HG02884 (cell line): ENCODE measurements at regions not wholly inside any gene's neighbourhood (a gene's known extent, or its start where the extent isn't known, plus 50 kb on each side); places are given as distances from the start of the nearest gene placed in this dataset.
"Not testable (repeated sequence)": the region's sequence is repeated elsewhere in the genome, so short reads cannot be mapped to it uniquely, and the experiment has no call there.

Experiments used
- ATAC-seq: cut with Tn5 transposase; IDR thresholded peaks from one replicate; pipeline ENCODE4 v1.9.1; 2021; ENCODE audit warnings: mild to moderate bottlenecking, moderate library complexity; ENCODE audit not compliant: unreplicated experiment

DNA sequence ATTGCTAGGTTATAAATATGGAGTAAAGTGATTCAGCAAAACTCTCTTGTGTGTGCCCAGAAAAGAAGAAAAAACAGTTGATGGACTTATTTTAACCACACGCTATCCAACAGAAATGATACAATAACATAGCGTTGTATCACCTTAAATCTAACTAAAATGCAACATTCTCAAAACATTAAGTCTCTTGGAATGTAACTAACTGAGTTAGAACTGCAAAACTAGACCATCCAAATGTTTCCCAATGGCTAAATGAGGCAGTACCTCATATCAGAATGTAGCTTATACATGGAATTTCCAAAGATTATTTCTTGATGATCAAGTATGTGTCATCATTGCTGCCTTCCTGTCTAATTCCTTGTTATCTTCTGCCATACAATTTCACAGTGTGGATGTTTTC lies 187.9 kb downstream of the CNTN3 start:
- ATAC-seq: no peak

DNA sequence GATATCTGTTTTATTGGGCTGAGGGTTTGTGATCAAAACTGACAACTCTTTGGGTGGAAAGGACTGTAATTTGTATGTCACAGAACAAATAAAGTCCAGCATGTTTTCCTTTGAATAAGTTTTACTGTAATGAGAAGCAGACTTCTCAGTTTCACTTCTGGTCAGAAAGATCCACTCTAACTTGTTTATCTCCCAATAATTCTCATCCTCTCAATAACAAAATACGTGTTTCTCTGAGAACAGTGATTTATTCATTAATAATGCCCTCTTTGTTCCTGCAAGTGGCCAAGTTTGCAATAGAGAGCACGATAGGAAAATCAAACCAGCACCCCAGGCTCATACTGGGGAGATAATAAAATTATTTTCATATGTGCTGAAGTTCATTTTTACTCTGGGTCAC lies 190.6 kb downstream of the CNTN3 start:
- no peak for ATAC-seq

DNA sequence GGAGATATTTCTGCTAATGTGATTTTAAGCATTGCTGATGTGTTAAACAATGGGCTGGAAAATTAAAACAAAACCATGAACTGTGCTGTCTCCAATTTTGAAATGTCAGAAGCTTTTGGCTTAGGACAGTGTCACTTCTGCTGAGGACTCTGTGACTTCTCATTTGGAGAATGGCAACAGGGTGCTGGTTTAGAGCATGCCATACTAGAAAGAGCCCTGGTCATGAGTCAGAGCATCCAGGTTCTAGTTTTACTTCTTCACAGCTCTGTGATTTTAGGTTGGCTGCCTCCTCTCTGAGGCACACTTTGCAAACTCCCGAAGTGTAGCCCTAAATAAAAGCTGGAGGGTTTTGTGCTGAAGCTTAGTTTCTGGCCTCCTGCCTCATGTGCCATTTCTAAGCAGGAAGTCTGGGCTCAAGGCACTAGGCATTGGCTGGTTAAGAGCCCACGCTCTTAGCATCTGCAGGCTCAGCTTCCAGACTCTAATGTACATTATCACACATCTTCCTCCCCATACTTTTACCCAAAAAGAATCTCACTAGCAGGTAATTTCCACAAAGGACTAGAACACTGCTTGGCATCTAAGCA lies 193.8 kb downstream of the CNTN3 start:
- no peak for ATAC-seq

DNA sequence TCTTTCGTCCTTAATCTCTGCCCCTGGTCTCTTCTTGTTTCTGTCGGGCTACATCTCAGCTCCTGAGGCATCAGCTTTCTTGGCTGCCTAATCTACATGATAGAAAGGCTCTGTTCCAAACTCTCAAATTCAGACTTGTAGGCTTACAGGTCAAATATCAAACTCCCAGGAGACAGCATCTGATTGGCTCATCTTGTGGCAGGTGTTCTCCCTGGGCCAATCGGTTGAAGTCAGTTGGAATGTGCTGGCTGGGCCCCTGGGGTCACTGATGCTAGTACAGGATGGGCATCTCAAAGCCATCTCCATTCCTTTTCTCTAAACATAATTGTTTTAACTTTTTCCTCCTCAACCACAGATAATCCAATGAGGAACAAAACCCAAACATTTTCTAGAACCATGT lies 198.7 kb downstream of the CNTN3 start:
- ATAC-seq: no peak

DNA sequence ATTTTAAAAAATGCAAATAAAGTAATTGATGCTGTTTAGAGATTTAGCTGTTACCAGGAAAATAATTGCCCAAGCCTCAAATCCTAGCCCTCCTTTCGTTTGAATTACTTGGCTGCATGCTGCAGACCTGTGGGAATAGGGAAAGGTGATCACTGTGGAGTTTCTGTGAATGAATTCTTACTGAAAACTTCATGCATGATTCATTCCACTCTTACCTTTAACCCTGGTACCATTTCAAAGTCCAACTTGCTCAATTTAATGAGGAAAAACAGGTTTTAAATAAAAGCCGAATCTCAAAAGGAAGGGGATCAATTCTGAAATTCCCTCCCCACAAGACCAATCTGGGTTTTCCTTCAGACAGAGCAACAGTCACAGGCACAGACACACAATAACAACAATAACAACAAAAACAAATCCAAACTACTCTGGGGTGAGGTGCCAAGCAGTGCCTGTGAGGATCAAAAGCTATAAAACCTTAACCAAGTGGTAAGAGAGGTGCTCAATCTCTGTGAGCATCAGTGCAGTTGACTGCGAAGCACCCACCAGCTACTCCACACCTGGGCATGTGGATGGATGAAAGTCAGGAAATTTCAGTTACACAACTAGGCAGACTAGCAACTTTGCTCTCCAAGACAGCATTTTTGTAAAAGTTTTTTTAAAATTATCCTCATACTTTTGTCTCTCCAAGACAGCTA lies 200.8 kb downstream of the CNTN3 start:
- ATAC-seq: no peak

DNA sequence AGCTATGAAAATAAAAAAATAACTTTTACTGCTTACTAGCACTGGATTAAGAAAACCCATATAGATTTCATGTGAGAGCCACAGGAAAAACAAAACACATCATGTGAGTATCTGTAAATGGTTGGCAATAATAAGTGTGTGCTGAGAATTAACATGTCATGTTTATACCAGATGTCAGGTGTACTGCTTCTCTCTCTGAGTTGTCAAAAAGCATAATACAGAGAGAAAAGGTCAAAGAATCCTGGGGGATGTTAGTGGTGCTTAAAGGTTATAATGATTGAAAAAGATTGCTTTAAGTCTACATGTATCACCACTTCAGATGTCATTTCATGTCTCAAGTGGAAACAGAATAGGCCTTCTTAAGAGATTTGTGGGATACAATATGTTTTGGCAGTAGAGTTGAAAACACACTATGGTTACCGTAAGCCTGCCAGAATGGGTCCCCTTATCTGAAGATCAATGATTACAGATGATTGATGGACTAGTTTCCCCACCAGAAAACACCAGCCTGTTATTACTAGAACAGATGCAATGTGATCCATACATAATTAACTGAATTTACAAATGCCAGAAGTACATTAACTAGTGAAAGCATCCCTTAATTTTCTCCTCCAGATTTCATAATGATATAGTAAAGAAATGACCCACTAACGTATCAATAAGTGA lies 204.1 kb downstream of the CNTN3 start:
- no peak for ATAC-seq

DNA sequence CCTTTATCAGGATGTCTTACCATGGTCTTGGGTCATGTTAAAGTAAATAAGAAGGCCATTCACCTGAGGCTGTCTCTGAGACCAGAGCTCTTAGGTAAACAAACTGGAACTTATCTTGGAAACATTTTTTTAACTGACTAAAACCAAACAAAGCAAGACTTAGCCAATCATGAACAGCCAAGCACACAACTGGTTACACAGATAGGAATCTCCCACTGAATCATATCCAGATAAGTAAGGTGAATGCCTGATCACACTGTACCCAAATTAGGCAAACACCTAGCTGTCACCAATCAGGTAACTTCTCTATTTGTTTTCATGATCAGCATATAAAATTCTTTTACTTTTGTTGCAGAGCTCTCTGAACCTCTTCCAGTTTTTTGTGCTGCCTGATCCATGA lies 205.4 kb downstream of the CNTN3 start:
- no peak for ATAC-seq

DNA sequence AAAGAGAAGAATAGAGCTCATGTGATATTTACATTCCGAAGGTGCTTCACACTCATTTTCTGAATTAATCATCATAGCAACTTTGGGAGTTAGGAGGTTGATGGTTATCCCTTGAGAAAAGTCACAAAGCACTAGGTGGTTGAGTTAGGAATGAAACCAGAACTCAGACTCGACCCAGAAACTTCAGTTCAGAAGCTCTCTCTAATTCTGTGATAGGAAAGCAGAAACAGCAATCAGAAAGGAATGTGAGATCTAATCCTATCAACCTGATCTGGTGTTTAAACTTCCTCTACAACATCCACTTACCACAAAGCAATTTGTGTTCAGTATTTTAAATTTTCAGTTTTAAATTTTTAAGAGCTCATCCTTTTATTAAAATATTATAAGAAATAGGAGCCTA lies 211.2 kb downstream of the CNTN3 start:
- ATAC-seq: no peak

DNA sequence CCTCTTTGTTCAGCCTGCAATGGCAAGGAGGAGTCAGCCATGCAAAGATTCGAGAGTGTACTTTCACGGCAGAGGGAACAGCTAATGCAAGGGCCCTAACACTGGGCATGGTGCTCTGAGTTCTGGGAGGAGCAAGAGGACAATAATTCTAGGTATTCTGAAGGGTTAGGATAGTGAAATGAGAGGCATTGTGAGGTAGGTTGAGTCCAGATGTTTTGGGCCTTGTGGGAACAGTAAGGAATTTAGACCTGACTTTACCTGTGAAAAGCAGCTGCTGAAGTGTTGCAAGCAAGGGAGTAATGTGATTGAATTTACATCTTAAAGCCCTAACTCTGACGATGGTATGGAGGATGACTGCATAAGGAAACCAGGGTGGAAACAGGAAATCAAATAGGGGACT lies 211.6 kb downstream of the CNTN3 start:
- ATAC-seq: no peak

DNA sequence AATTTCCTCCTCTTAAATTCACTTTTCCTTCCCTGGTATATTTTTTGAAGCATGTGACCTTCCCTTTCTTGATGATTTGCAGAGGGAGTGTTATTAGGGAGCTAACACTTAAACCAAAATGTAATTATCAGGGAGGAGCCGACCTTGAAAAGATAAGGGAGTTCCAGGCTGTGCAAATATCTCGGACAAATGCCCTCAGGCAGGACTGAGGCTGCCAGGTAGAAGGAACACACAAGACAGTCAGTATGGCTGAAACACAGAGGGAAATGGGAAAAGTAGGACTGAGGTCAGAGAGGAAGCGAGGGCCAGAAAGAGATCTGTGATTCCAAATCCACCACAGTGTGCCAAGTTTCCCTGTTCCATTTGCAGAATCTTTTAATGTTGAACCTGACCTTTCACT lies 221.0 kb downstream of the CNTN3 start:
- ATAC-seq: no peak

DNA sequence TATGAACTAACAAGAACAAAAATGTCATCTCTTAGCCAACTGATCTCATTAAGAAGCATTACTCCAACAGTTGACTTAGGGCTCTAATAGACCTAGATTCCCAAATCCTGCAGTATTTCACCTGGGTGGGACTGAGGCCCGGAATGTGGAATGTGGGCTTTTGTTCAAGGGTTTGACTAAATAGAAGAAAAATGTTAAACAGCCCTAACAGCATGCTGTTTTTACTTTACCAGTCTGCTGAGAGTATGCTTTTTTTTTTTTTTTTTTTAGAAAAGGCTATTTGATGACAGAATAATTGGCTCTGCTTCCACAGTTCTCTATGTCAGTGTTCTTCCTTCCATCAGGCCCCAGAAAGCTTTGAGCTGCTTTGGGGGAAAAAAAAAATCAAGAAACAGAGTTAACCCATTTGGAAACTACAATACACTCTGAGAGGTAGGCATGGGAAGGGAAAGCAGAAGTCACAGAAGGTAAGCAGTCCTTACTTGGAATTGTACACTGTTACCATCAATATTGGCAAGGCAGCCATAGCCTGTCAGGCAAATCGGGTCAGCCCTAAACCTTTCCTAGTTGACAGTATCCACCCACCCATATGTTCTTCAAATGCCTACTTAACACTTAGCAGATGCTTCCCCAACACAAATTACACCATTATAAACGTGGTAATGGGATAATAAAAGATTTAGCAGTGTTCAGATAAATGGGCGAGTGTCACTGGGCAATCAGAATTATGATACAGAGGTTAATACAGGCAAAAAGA lies 224.2 kb downstream of the CNTN3 start:
- ATAC-seq: no peak

DNA sequence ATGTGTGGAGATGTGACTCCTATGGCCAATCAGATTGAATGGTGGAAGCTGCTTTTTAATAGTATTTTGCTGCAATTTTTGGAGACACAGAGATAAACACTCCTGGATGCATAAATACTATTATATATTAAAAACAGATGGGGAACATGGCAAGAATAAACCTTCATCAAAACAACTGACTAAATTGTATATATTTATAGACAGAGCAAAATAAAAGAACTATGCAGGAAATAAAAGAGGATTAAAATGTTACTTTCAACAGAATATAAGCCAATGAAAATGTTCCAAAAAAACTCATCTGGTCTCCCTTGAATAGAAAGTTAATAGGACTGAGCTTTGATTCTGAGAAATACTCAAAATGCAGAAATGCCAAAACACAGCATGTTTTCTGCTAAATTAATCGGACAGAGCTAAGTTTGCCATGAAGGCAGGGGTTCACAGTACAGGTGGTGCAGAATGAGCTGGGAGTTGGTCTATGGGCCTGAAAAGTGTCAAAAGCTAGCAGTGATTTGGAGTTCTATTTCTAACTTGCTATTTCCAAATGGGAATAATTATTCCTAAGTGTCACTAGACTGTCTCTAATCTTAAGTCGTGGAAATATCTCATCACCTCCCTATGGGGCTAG lies 227.2 kb downstream of the CNTN3 start:
- ATAC-seq: no peak

DNA sequence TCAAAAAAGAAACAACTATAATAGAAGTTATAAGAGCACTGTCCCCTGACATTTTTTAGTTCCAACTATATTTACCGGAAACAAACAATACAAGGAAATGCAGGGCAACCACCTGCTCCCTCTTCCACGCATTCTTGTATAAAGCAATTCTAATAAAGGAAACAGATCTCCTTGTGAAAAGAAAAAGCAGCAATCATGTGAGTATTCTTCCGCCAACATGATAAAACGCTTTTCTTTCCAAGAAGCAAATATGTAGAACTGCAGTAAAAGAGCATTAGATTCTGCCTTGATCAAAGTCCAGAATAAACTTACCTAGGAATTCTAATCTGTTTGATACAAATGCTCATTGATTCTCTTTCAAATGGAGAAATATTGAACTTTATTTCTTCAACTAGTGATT lies 230.3 kb downstream of the CNTN3 start:
- ATAC-seq: no peak

DNA sequence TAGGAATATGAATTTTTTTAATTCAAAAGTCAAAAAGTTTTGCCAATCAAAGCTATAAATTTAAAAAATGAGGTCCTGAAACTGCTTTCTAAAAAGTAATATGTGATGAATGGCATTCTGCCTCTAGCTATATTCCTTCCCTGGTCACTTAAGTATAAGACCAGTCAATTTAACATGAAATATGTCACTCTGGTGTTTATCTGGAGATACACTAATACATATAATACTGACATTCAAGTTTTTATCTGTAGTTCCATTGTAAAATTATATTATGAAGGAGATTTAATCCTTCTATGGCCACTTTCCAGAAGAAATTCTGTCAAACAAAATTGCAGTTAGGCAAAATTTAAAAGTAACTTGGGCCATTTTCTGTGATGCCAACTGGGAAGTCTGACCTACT lies 236.8 kb downstream of the CNTN3 start:
- no peak for ATAC-seq

DNA sequence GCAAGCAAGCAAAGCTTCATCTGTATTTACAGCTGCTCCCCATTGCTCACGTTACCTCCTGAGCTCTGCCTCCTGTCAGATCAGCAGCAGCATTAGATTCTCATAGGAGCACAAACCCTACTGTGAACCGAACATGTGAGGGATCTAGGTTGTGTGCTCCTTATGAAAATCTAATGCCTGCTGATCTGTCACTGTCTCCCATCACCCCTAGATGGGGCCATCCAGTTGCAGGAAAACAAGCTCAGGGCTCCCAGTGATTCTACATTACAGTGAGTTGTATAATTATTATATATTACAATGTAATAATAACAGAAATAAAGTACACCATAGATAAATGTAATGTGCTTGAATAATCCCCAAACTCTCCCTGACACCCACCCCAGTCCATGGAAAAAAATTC lies 238.1 kb downstream of the CNTN3 start:
- not testable (repeated sequence) for ATAC-seq

DNA sequence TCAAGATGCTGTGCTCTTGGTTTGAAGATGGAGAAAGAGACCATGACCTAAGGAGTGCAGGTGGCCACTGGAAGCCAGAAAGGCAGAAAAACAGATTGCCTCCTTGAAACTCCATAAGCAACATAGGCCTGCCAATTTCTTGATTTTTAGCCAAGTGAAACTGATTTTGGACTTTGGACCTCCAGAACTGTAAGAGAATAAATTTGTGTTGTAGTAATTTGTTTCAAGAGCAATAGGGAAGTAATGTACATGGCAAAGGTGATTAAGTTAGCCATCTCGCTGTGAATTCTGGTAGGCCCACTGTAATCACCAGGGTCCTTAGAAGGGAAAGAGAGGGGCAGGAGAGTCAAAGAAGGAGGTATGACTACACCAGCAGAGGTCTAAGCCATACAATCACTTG lies 238.8 kb downstream of the CNTN3 start:
- ATAC-seq: no peak

DNA sequence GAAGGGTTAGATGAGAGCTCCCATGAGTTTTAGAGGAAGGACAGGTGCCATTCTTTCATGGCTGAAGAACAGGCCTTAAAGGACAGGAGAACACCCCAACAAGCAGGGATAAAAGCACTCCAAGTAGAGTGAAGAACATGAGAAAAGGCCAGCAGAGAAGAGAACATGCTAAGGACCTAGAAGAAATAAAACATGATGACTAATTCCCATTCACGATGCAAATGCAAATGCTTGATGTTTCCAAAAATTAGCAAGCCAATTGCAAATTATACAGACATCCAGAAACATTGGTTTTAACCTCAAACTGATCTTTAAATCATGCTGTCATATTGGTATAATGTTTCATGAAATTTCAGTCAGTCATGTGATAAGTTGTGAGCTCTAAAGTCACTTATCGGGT lies 241.7 kb downstream of the CNTN3 start:
- ATAC-seq: no peak

DNA sequence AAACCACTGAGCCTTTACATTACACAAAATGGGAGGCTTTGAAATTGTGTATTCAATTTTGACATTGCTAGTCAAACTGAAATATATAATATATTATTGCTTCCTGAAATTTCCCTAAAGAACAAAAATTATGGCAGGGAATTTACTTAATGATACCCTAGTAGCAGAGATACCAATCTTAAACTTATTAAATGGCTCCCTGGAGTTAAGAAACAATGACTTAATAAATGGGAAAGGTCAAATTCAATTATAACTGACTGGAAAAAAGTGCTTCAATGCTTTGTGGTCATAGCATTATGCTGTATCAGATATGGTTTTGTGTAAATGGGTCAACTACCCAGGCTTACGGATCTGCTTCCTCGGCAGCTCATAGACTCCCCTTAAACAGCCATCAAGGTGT lies 244.1 kb downstream of the CNTN3 start:
- ATAC-seq: no peak

DNA sequence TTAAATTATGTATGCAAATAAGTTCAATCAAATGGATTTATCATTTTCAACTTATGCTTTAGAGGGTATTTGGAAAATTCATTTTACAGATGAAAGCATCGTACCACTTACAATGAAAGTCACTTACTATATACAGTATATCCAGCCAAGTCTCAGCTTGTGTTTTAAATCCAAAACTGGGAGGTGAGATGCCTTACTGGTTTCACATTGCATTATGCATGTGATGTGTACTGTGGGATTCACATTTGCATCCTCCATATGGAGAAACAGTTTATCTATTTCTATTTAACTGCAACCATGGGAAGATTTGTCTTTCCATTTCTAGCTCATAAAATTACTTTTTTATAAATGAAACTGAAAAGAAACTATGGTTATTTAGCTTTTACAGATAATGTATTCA lies 248.1 kb downstream of the CNTN3 start:
- ATAC-seq: no peak

DNA sequence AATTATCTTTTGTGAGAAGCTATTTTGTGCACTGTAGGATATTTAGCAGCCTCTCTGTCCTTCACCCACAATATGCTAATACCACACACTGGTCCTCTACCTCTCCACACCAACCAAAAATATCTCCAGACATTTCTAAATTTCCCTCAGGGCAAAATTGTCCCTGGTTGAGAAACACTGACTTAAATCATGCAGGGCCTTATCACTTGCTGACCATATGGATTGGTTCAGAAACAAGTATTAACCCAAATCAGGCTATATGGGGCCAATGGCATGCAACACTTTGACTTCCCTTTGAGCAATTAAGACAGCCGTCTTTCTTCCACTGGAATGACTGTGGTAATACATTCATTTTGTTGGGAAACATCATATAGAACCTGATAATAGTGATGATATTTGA lies 251.1 kb downstream of the CNTN3 start:
- no peak for ATAC-seq

DNA sequence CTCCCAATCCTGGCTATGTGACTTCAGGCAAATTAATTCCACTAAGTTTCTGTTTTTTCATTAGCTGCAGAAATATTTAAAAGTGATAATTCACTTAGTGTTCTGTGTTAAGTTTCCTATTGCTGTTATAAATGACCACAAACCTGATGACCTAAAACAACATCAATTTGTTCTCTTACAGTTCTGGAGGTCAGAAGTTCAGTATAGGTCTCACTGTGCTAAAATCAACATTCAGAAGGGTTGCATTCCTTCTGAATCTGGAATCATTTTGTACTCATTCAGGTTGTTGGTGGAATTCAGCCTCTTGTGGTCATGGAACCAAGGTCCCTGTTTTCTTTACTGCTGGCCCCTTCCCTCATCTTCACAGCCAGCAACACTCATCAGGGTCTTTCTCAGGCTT lies 254.1 kb downstream of the CNTN3 start:
- no peak for ATAC-seq
